ENCODE measurements at regions not wholly inside any gene's neighbourhood (a gene's known extent, or its start where the extent isn't known, plus 50 kb on each side); places are given as distances from the start of the nearest gene placed in this dataset.

- no peak for DNase-seq
These were observed 368.6 kb downstream of the INHBA start for GRCh38 chr7:41334071-41334862.

GRCh38 chr7:41333511-41333910, 369.4 kb downstream of the INHBA start:
- DNase-seq: no peak

- DNase-seq: no peak
These were observed 371.7 kb downstream of the INHBA start for GRCh38 chr7:41331194-41331593.

- DNase-seq: no peak
These were observed 374.3 kb downstream of the INHBA start for GRCh38 chr7:41328544-41328943.

DNA sequence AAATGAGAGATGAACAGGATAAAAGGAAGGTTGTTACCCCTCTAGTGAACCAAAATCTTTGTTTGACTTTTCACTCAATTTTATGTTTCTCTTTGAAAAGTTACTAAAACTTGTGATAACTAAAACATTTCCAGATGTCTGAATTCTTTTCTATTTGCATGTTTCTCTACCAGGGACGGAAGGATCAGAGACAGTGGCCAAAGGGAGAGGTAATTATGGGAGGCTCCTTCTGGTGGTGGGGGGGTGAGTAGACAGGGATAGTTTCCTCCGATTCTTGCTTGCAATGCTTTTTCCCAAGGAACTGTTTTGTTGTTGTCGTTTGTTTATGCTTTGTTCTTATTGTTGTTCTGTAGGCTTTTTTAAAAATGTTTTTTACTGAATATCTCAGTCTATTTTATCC, 374.8 kb downstream of the INHBA start:
- no peak for DNase-seq

DNA sequence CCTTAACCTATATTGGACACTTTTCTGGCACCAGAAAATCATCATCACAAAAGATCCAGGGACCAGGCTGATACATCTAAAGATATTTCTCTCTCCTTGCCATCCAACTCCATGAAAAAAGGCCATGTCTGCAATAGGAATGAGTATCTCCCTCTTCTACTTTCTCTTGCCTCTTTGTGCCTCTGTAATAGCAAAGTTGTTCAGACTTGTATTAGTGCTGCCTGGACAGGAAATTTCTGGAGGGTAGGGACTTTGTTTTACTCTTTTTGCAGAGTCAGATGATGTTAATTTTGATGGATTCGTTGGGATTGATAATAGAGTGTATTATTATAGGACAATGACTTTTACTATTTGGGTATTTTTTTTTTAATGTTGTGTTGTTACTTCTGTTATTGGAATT, 376.3 kb downstream of the INHBA start:
- no peak for DNase-seq

DNA sequence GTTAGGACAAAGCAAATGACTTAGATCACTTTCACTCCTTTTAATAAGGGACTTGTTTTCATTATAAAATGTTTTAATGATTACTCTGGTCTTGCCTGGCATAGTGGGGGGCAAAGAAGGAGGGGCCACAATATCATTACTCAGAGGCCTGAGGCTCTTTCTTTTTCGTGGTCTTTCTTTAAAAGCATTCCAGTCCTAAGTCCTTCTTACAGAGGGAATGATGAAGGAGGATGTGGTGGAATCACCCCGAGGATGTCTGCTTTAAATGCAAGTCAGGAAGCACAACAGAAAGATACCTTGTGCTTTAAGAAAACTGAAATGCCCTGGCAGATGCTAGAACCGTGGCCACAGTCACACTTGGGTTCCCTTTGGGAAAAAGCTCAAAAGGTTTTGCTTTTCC, 379.1 kb downstream of the INHBA start:
- no peak for DNase-seq

DNA sequence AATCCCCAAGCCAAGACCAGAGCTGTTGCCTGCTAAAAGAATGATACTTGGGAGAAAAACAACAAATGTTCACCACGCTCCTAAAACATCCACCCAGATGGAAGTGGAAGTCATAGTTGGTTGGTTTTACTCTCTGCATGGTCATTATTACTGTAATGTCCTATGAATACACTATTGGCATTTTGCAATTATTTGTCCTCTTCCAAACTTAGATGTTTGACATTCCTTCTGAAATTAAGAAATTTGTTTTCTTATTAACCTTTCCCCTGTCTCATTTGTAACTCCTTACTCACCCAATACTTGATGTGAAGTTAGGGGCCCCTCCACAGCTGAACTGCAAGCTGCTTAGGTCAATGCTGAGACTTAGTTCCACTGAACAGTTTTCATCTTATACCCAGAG, 383.3 kb downstream of the INHBA start:
- no peak for DNase-seq

DNA sequence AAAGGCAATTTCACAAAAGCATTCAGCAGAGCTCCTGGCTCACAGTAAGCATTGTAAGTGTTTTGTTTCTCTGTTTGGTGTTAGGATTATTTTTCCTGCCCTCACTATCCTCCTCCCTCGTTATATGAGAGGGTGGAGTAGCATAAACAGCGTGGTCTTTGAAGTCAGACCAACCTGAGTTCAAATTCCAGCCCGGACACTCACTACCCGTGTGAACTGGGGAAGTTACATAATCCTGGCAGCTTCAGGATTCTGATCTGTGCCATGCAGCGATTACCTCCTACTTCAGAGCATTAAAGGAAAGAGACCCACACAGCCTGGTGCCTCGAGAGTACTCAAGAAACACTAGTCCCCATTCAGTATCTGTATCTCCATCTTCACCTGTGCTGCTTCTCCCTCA, 386.5 kb downstream of the INHBA start:
- no peak for DNase-seq

- no peak for DNase-seq
These were observed 387.1 kb downstream of the INHBA start for GRCh38 chr7:41315764-41316163.

GRCh38 chr7:41313171-41313570, 389.7 kb downstream of the INHBA start:
- DNase-seq: no peak

- no peak for DNase-seq
These were observed 390.7 kb downstream of the INHBA start for GRCh38 chr7:41312235-41312634.

DNA sequence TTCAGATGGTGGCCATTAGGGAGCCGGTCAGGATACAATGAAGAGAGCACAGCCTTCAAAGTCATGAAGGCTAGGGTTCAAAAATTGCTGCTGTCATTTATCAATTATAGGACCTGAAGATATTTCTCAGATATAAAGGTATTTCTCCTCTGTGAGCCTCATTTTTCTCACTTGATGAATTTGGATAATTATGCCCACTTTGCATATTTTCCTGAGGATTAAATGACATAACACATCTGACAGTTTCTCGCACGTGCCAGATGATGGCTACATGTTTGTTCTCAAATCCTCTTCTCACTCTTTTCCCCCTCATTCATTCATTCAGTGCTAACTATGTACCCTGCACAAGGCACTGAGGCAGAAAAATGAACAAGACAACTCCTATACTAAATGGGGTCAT, 391.6 kb downstream of the INHBA start:
- DNase-seq: no peak

- no peak for DNase-seq
These were observed 396.4 kb downstream of the INHBA start for GRCh38 chr7:41306486-41306885.

GRCh38 chr7:41305001-41305400, 397.9 kb downstream of the INHBA start:
- no peak for DNase-seq

- DNase-seq: no peak
These were observed 399.2 kb downstream of the INHBA start for GRCh38 chr7:41303709-41304108.

- DNase-seq: no peak
These were observed 404.5 kb downstream of the INHBA start for GRCh38 chr7:41298409-41298808.

DNA sequence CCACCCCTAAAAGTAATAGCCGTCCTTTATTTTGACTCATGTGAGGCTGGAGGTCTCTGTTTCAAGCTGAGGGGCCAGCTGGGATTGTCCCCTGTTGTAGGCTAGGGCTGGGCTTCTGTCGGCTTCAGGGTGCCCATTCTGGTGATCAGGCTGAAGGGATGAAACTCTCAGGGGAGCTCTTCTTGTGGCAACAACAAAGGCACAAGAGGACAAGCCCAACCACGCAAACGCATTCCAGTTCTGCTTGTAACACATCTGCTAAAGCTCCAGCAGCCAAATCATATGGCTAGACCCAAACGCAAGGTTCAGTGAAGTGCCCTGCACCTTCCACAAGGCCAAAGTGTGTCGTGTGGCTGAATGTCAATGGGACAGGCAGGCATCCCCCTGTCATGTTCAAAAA, 405.7 kb downstream of the INHBA start:
- DNase-seq: no peak

- DNase-seq: no peak
These were observed 407.5 kb downstream of the INHBA start for GRCh38 chr7:41295455-41295815.

GRCh38 chr7:41294556-41295454, 408.1 kb downstream of the INHBA start:
- no peak for DNase-seq

DNA sequence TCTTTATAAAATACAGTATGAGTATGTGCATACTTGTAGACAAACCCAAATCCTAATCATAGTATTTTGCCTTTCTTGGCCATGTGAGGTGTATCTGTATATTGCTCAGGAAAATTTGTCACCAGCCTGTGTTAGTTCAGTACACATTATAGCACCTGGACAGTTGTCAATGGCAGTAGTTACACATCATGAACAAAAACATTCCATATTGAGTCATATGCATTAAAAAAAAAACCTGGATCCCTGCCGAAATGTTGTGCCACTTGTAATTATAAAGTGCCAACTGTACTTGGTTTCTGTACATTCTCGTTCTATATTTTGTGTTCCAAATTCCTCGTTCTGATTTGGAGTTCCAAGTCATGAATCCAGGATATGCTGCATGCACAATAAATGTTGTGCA, 410.4 kb downstream of the INHBA start:
- no peak for DNase-seq

- DNase-seq: no peak
These were observed 415.1 kb downstream of the INHBA start for GRCh38 chr7:41287559-41288335.

DNA sequence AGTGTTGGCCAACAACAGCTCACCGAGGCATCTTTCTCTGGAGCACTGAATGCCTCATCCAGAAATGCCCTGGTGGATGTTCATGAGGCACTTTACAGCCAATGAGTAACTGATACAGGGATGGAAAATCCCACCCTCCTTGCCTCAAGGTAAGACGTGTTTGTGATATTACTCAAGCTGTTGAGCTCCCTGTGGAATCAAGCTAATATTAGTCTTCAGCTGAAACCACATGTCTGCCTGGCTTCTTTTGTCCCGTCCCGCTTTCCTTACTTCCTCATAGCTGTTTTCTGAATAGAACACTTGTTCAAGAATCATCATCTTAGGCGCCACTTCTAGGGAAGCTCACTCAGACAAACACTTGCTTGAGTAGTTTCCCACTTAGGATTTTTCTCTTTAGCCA, 422.4 kb downstream of the INHBA start:
- no peak for DNase-seq

DNA sequence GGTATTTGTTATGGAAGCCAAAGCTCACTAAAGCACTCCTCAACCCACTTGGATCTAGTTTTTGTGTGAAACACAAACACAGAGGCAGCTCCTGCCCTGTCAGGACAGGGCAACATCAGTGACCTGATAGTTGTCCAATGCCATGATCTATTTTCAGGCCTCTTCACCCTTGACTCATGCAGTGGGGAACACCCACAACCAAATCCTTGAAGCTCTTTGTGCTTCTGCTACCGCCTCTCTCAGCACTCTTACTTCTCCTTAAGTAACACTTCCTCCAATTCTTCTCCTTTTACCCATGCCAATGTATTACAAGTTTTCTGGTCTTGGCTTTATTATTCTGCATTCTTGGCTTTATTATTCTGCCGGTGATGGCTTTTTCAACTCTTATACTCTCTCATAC, 425.3 kb downstream of the INHBA start:
- no peak for DNase-seq

Measured in 8988T (cell line).